CD4-positive, alpha-beta T cell treated with Interleukin-12 subunit alpha and Interleukin-12 subunit beta, for 1 hour (primary cell): ENCODE measurements at regions not wholly inside any gene's neighbourhood (a gene's known extent, or its start where the extent isn't known, plus 50 kb on each side); places are given as distances from the start of the nearest gene placed in this dataset.

Experiments used
- DNase-seq: peaks from one replicate; pipeline ENCODE4 v3.0.0-alpha.2; 2020

- DNase-seq, result no peak
Measured at GRCh38 chr20:19001177-19001576, 187.6 kb downstream of the SCP2D1 start.

- no peak for DNase-seq
Measured at GRCh38 chr20:19003366-19004336, 190.1 kb downstream of the SCP2D1 start.

- no peak for DNase-seq
Measured at GRCh38 chr20:19004975-19005374, 191.4 kb downstream of the SCP2D1 start.

- DNase-seq, result no peak
Measured at GRCh38 chr20:19008497-19008896, 194.9 kb downstream of the SCP2D1 start.

- DNase-seq, result no peak
Measured at GRCh38 chr20:19009081-19009688, 195.6 kb downstream of the SCP2D1 start.

GRCh38 chr20:19012676-19013075, 199.1 kb downstream of the SCP2D1 start:
- DNase-seq, result no peak

GRCh38 chr20:19013907-19014306, 198.5 kb upstream of the SLC24A3 start:
- DNase-seq, result no peak

GRCh38 chr20:19015351-19016139, 196.9 kb upstream of the SLC24A3 start:
- DNase-seq, result no peak

GRCh38 chr20:19016140-19016497, 196.3 kb upstream of the SLC24A3 start:
- no peak for DNase-seq

- no peak for DNase-seq
Measured at GRCh38 chr20:19017104-19017690, 195.2 kb upstream of the SLC24A3 start.

- DNase-seq, result no peak
Measured at GRCh38 chr20:19018881-19019280, 193.6 kb upstream of the SLC24A3 start.

- no peak for DNase-seq
Measured at GRCh38 chr20:19019734-19020364, 192.6 kb upstream of the SLC24A3 start.

- no peak for DNase-seq
Measured at GRCh38 chr20:19021406-19022117, 190.9 kb upstream of the SLC24A3 start.

- no peak for DNase-seq
Measured at GRCh38 chr20:19022118-19022575, 190.3 kb upstream of the SLC24A3 start.

- DNase-seq, result no peak
Measured at GRCh38 chr20:19022791-19023448, 189.5 kb upstream of the SLC24A3 start.

GRCh38 chr20:19024296-19025035, 188.0 kb upstream of the SLC24A3 start:
- no peak for DNase-seq

- no peak for DNase-seq
Measured at GRCh38 chr20:19025430-19026120, 186.9 kb upstream of the SLC24A3 start.

GRCh38 chr20:19026121-19026878, 186.1 kb upstream of the SLC24A3 start:
- no peak for DNase-seq
